Esophagus squamous epithelium (tissue), 4 donors: ENCODE measurements at regions not wholly inside any gene's neighbourhood (a gene's known extent, or its start where the extent isn't known, plus 50 kb on each side); places are given as distances from the start of the nearest gene placed in this dataset.

Source experiments
- POLR2A ChIP-seq, 4 donors: fragments of 450-650 bp; IDR thresholded peaks; one replicate each; pipeline ENCODE4 v1.6.1; 2017; ENCODE audit warnings: antibody characterized with exemption in 4 of 4, mild to moderate bottlenecking in 4 of 4, moderate library complexity in 3 of 4
- TF ChIP-seq, protein P1 (sequence below), 6 experiments: fragments of 450-650 bp in 4 of 6; fragments of 200-600 bp in 2 of 6; sonication (generic) in 2 of 6; IDR thresholded peaks; one replicate each; pipeline ENCODE4 v1.5.1; 2016 to 2019; ENCODE audit warnings: antibody characterized with exemption in 6 of 6, mild to moderate bottlenecking in 4 of 6, moderate library complexity in 4 of 6

DNA sequence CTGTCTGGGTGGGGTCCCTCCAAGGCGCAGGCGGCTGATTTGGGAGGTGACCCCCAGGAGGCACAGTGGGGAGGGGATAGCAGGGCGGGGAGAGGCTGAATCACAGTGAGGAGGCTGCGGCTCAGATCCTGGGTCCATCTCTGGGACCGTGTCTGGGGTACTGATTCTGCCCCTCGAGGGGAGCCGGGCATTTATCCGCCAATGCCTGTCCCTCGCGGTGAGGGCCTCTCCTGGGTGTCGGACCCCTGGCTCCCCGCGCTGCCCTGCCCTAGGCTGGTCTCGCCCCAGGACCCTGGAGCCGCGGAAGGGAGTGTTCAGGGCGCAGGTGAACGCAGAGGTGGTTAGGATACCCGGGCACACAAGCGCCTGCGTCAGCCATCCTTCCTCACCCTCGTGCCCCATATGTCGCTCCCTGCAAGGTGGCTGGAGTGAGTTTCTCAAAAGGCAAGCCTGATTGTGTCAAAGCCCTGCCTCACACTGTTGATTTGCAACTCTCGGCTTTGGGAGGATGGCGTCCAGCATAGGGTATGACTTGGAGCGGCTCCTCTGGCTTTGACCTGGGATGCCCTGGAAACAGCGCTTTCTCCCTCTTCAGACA is 530.9 kb downstream of the PTPRU start:
- TF ChIP-seq, protein P1, sequence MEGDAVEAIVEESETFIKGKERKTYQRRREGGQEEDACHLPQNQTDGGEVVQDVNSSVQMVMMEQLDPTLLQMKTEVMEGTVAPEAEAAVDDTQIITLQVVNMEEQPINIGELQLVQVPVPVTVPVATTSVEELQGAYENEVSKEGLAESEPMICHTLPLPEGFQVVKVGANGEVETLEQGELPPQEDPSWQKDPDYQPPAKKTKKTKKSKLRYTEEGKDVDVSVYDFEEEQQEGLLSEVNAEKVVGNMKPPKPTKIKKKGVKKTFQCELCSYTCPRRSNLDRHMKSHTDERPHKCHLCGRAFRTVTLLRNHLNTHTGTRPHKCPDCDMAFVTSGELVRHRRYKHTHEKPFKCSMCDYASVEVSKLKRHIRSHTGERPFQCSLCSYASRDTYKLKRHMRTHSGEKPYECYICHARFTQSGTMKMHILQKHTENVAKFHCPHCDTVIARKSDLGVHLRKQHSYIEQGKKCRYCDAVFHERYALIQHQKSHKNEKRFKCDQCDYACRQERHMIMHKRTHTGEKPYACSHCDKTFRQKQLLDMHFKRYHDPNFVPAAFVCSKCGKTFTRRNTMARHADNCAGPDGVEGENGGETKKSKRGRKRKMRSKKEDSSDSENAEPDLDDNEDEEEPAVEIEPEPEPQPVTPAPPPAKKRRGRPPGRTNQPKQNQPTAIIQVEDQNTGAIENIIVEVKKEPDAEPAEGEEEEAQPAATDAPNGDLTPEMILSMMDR (IDR thresholded peaks at IDR 0.05) = no peak
- no peak for TF ChIP-seq POLR2A (IDR thresholded peaks at IDR 0.05)
